ENCODE measurements at regions not wholly inside any gene's neighbourhood (a gene's known extent, or its start where the extent isn't known, plus 50 kb on each side); places are given as distances from the start of the nearest gene placed in this dataset.

DNA sequence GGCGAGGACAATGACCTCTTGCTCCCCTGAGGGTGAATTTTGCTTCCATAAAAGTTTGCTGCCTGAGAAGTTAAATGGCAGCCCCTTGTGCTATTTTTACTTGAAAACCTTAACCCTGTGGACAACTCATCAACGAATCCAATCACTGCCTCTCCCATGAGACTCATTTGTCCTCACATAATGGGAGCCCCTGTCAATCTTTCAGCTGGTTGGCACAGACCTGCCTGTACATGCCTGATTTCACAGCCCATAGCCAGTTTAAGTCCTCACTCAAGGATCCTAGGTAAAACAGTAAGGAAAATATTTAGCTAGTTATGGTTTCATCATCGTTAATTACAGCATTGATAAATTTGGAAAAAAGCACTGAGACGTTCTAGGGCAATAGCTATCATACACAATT is 207.4 kb downstream of the NHLRC3 start:
- DNase-seq: no peak

DNA sequence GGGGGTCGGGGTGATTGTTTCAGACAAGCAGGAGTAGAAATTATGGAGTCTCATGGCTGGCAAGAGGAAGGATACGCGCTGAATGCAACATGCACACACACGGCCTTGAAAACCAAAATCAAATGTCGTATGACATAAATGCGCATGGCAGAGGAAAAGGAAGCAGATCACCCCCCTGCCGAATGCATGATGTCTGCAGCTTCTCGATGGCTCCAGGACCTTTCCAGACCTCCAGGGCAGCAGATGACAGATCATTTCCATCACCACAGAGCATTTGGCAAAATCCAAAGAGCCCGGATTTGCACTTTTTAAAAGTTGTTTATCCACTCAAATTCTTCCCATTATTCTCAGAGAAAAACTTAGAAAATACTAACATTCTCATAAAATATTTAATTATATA is 211.7 kb downstream of the NHLRC3 start:
- no peak for DNase-seq

DNA sequence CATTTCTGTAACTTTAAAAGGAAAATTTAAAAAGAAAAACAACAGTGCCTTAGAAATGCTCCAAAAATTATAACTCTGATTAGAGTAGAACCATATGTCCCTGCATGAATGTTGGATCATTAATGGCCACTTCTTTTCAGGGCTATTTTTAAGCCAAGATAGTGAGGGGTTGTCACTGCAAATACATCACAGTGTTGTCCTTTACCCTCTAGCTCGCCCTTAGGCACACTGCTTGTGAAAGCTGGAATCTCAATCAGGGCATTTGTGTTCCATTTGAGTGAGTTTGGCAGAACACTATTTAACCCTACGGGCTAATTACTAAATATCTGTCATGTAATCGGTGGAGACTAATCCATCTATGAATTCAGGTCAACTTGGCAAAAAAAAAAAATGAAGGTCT is 212.2 kb downstream of the NHLRC3 start:
- no peak for DNase-seq

DNA sequence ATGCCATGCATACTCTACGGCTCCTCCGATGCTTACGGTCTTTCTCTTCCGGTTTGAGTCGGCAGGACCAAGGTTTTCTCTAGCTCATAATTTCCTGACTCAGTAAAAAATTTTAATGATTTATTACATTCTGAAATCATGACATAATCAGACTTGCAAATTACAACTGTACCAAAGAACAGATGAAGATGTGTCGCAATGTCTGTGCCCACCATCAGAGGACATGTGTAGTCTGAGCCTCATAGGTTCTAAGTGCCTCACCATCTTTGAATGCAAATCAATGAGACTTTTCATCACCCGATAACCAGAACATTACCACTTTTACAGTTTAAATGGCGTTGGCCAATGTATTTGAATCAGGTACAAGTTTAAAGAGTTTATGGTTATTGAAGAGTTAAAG is 213.1 kb downstream of the NHLRC3 start:
- DNase-seq: no peak

DNA sequence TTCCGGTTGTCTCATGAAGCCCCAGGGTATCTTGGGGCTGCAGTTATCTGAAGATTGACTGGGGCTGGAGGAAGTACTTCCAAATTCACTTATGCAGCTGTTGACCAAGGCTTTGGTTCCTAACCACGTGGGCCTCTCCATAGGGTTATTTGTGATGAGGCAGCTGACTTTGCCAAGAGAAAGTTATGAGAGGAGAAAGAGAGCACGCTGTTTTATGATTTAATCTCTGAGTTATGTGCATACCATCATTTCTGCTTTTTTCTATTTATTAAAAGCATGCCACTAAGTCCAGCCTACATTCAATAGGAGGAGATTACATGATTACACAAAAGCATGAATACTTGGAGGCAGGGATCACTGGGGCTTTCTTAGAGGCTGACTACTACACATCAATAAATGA is 215.5 kb downstream of the NHLRC3 start:
- no peak for DNase-seq

DNA sequence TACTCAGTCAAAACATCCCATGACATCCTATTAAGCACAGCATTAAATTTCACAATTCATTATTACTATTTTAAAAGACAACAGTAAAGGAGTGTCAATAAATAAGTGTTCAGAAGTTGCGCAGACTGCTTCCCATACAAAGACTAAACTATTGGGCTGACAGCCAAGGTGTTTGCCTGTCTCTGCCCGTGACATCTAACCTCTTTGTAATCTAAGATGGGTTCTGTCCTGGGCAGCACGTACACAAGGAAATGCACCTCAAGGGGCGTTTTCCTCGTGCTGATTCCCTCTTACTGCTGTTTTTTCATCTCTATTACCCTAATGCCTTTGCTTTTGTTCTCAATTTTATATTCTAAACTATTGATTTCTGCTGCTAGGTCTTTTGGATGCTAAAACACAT is 216.3 kb downstream of the NHLRC3 start:
- no peak for DNase-seq

DNA sequence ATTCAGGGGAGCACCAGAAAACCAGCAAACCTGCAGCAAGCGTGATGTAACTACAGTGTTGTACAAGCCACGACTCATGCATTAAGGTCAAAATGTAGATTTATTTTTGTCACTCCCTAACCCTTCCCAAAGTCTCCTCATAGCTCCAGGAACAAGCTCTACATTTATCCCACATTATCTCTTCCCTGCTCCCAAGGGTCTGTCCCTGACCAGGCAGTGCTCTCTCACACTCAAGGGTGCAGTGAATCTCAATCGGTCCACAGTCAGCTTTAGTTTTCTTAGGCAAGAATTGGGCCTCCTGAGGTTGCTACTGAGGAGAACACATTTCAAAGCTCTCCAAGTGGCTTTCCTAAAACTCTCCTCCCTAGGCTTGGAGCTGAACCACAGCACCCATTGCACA is 219.4 kb downstream of the NHLRC3 start:
- DNase-seq: no peak

DNA sequence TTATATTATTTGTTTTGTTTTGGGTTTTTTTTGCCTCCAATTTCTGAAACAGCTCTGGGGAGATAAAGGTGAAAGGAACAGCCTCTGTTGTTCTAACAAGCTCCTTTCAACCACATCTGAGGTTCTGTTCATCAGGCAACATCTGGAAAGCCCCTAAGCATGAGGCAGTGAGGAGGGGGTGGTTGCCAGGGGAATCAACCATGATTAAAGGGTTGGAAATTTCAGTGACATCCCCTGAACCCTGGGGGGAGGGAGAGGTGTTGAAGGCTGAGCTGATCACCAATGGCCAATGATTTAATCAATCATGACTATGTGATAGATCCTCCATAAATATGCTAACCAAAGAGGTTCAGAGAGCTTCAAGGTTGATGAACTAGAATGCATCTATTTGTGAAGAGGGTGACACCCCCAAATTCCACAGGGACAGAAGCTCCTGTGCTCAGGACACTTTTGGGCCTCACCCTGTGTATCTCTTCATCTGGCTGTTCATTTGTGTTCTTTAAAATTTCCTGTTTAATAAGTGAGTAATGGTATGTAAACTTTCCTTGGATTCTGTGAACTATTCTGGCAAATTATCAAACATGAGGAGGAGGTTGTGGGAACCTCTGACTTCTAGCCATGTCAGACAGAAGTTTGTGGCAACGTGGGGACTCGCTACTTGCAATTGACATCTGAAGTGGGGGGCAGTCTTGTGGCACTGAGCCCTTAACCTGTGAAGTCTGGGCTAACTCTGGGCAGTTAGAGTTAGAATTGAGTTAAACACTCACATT is 221.3 kb downstream of the NHLRC3 start:
- DNase-seq: no peak

DNA sequence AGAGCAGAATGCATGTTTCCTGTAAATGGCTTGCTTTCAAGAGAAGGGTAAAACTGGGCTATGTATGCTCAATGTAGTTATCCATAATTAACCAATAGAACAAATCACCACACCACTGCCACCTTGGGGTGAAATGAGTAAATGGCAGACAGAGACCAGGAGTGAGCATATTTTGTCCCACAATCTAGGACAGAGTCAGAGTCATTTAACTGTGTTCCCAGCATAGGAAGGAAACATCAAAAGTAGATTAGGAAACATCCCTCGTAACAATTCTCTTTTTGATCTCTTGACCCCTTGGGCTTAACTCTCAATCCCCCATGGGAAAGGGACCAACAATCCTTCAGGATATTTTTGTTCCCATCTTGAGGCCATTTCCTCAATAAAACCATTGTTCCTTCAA is 224.8 kb downstream of the NHLRC3 start:
- peak; percentile 3 for DNase-seq

DNA sequence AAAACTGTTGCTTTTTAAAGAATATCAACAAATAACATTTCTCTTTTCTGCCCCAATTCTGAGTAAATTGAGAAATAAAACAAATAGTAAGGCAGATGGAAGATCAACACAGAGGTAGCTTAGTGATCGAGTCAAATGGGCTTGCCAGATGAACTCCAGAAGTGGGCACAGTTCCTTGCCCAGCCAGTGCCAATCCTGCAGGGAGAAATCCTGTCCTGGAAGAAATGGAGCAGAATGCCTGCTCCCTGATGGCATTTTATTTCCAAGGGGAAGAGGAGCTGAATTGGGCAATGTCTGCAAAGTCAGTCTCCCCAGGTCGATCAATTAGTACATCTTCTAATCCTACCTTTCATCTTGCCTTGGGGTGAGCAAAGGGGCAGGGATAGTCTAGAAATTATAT is 225.3 kb downstream of the NHLRC3 start:
- no peak for DNase-seq

DNA sequence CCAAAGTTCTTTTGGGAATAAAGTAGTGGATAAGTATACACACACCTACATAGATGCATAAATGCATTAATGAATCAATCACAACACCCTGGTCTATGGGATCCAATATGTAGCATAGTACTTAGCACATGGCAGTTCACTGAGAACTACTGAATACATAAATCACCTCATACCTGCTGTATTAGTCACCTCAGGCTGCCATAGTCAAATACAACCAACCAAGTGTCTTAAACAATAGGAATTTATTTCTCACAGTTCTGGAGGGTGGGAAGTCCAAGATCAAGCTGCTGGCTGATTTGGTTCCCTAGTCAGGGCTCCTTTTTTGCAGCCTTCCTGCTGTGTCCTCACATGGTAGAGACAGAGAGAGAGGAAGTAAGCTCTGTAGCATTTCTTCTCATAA is 228.2 kb downstream of the NHLRC3 start:
- no peak for DNase-seq

DNA sequence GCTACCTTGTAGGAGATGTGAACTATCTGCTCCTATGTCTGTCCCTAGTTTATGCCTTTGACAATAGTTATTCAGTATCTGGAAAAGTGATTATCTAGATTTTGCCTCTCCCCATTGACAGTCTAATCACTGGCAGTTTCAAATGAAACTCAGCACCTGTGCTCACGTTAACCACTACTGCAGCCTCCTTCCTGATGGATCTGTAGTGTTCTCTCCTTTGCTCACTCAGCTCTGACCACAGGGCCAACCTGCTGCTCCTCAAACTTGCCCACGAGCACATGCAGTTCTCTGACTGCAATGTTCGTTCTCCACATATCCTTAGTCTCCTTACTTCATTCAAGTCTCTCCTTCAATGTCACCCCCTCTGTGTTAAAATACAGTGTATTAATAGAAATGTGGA is 230.1 kb downstream of the NHLRC3 start:
- DNase-seq: no peak

DNA sequence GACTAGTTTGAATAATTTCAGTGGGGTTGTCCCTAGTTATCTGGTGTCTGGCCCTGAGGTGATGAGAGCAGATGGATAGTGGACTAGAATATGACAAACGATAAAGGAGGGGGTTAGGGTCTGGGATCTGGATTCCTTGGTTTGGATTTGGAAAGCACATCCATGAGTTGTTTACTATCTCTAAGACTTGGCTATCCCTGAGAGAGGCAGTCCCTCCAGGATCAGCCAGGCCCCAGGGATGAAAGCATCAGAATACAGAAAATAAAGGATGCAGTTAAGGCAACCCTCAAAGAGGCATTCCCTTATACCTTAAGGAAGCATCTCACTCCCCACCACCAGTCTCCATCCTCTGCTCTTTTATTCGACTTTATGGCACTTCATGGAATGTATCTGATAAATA is 230.7 kb downstream of the NHLRC3 start:
- no peak for DNase-seq

DNA sequence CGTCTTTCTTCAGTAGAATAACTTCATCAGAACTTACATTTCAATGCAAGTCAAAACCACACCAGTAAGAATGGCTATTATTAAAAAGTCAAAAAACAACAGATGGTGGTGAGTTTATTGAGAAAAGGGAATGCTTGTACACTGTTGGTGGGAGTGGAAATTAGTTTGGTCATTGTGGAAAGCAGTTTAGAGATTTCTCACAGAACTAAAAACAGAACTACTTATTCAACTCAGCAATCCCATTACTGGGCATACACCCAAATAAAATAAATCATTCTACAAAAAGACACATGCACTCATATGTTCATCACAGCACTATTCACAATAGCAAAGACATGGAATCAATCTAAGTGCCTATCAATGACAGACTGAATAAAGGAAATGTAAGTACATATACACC is 231.2 kb downstream of the NHLRC3 start:
- DNase-seq: no peak

DNA sequence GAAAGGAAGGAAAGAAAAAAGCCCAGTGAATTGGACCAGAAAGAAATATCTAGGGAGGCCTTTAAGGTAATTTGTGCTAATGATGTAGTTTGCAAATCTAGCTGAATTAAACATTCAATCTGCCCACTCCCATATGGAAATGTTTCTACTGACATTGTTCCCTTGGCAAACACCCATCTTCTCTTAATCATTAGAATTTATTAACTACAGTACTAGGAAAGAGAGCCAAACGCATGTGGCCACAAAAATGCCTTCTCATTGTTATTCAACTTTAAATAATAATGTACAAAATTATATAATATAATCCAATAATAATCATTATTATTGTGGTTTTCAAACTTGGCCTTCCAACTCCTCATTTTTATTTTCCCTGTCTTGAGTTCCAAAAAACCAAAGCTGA is 234.7 kb downstream of the NHLRC3 start:
- no peak for DNase-seq

DNA sequence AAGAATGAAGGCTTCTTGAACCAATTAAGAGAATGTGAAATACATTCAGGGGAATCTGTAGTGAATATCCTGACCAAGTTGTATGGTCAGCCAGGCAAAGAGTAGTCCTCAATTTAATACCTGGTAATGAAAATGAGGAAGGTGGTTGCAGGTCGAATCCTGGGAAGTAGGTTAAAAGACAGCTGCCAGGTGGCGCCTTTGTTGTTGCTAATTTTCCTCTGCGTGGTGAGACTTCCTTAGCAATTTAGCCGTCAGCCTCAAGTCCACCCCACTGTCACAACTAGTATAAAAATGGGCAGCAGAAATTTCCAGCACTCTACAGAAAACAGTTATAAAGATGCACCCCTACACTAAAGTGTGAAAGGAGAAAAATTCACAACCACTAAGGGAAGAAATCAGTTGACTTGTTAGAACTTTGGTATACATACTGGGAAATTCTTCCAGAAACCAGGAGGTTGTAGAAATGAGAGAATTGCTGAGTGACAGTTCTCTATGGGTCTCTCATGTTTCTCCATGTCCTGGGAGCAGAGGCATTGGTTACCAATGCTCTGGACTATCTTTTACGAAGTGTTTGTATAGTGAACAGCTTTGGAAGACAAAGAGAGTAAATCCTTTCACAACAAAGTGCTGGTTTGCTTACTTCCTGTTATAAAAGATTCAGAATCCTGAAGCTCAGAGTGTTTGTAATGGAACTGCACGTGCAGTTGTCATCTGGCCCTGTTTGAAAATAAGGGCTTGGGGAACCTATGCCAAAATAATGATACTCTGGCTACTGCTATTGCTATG is 235.9 kb downstream of the NHLRC3 start:
- no peak for DNase-seq

DNA sequence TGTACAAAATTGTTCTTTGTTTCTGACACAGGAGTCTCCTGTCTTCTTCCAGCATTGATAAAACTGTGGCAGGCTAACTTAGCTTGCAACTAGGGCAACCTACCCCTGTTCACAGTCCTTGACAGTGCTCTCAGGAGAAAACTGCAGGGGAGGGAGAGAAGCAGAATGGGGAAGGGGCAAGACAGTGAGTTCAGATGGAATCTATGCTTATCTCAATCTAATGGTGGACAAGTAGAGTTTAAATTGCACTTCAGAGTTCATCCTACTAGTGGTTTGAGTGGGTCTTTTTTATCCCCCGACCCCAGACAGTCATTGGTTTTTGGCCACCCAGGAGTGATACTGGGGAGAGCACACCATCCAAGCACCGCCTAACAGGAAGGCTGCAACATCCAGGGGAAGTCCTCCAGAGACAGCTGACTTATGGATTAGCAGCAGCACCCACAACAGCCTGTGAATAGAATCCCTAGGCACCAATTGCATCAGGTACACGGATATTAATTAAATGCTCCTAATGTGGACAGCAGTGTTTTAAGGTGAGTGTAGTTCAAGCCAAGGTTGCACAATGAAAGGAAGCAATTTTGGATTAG is 236.6 kb downstream of the NHLRC3 start:
- DNase-seq: no peak

DNA sequence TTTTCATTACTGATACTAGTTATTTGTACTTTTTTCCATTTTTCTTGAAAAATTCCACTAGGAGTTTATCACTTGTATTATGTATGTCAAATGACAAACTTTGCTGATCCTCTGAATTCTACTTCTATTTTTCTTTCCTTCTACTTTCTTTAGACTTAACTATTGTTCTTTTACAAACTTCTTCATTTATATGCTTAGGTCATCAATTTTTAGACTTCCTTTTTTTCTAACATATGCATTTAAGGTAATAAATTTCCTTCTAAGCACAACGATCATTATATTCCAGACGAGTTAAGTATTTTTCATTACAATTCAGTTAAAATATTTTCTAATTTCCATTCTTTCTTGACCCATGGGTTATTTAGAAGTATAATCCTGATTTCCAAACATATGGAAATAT is 240.8 kb downstream of the NHLRC3 start:
- DNase-seq: no peak

DNA sequence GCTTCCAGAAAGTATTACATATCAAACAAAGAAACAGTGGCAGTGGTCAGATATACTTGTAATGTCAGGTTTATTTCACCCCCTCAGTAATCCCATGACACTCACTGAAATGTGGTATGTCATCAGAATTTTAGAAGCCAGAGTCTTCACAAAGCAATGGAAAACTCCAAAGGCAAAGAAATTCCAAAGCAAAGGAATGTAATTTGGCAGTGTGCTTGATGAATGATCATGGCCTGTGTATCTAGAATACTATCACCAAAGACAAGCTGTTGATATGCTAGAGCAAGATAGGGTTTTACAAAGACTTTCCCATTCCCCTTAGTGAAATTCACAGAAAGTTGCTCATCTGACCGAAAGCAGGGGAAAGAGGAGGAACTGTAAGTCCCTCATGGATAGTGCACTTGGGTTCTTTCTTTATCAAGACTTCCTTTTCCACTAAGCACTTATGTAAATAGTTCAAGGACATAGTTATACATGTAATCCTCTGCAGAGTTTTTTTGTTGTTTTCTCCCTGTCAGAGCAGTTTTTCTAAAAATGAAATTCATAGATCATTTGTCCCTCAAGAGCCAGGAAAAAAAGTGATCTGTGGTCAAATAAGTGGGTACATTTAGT is 243.4 kb downstream of the NHLRC3 start:
- DNase-seq: no peak

DNA sequence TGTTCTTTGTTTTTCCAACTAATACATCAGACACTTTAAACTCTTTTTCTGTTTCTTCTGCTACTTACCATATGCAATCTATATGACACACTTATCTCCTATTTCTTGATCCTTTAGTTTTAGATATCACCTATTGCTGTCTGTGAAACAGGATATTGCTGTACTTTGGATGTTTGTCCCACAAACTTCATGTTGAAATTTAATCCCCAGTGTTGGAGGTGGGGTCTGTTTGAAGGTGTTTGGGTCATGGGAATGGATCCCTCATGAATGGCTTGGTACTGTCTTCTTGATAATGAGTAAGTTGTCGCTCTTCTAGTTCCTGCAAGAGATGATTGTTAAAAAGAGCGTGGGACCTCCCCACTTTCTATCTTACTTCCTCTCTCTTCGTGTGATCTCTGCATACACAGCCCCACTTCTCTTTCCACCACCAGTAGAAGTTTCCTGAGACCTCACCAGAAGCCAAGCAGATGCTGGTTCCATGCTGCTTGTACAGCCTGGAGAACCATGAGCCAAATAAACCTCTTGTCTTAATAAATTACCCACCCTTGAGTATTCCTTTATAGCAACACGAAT is 244.2 kb downstream of the NHLRC3 start:
- no peak for DNase-seq

DNA sequence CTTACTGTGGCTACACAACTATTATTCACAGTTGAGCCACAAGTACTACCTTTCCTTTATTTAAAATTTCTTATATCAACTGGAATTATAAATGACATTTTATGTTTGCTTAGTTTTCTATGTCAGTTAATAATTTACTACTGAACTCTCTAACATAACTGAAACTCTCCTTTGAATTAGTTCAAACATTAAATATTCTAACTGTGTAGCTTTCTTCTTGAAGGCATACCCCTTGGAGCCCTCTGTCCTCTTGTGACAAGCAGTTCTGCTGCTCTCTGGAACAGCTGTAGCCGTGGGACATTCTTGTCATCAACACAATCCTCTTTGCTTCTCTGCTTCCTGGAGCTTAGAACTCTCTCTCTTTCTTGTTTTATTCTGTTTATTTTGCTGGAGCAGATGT is 244.8 kb downstream of the NHLRC3 start:
- DNase-seq: no peak

DNA sequence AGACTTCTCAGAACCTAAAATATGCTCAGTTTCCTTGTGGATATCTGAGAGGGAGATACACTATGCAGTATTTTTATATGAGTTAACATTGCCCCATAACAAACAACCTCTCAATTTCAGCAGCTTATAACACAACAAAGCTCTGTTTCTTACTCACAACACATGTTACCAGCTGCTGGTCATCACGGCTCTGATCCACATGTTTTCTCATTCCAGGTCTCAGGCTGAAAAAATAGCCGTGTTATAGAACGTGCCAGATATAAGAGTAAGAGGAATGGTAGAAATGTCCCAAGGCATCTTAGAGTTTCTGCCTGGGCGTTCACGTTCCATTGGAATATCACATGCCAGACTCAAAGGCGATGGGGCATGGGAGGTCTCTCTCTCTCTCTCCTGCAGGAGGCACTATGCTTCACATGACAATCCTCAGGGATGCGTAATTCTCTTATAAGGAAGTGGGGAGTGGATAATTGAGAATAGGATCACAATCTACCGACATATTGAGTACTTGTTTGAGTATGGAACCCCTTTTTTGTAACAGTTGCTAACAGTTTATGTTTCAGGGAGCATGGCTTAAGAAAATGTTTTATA is 246.6 kb downstream of the NHLRC3 start:
- no peak for DNase-seq

Measured in NCI-H774 (cell line).